ENCODE measurements at regions not wholly inside any gene's neighbourhood (a gene's known extent, or its start where the extent isn't known, plus 50 kb on each side); places are given as distances from the start of the nearest gene placed in this dataset.
"Not testable (repeated sequence)": the region's sequence is repeated elsewhere in the genome, so short reads cannot be mapped to it uniquely, and the experiment has no call there.

- TF ChIP-seq CTCF (IDR thresholded peaks at IDR 0.05; ENCODE audit: poor library complexity); EZH2 (IDR thresholded peaks at IDR 0.05; ENCODE audit: borderline replicate concordance); EZH2phosphoT487 (IDR thresholded peaks at IDR 0.05; ENCODE audit: low read depth, severe bottlenecking, unreplicated experiment): not testable (repeated sequence)
These were observed 58.6 kb upstream of the AGAP9 start for GRCh38 chr10:47582051-47582450.

Data from hepatocyte (in vitro differentiated cells).